H1 (cell line): ENCODE measurements at regions not wholly inside any gene's neighbourhood (a gene's known extent, or its start where the extent isn't known, plus 50 kb on each side); places are given as distances from the start of the nearest gene placed in this dataset.

Source experiments
- CTCF ChIA-PET: fragments of 300-600 bp; sonication (Branson Sonifier 250); formaldehyde crosslinking; loops from one replicate; lab custom pipeline; 2021; ENCODE audit not compliant: partially characterized antibody; lab: Charles Lee
- POLR2A ChIA-PET: fragments of 300-600 bp; sonication (Branson Sonifier 250); formaldehyde crosslinking; loops from one replicate; lab custom pipeline; 2021; ENCODE audit warnings: inconsistent platforms; ENCODE audit not compliant: partially characterized antibody; lab: Charles Lee
- DNase-seq, 2 experiments: peaks; one replicate each; pipeline versions ENCODE4 v3.0.0 to v3.0.0-alpha.2; 2010 to 2022; ENCODE audit warnings: low spot score in 2 of 2, low read depth in 1 of 2, mixed read lengths in 1 of 2
- FAIRE-seq: peaks from 2 replicates; lab custom pipeline; 2011; peaks lifted over from hg19 to GRCh38; lab: Jason Lieb, UNC
- H2AFZ ChIP-seq: 2 replicates; pipeline ENCODE4 v1.8.1; 2012; ENCODE audit warnings: low read length, inconsistent platforms
- H2AK5ac ChIP-seq: 2 replicates; pipeline ENCODE4 v1.6.1; 2013; ENCODE audit warnings: low read depth, low read length
- H2BK120ac ChIP-seq: replicated peaks from 2 replicates; pipeline ENCODE3; 2013; ENCODE audit warnings: low read depth, low read length, inconsistent platforms
- H2BK12ac ChIP-seq: 2 replicates; pipeline ENCODE4 v1.6.1; 2013; ENCODE audit warnings: low read depth, low read length
- H2BK15ac ChIP-seq: 2 replicates; pipeline ENCODE4 v1.6.1; 2013; ENCODE audit warnings: low read length
- H2BK20ac ChIP-seq: 2 replicates; pipeline ENCODE4 v1.6.1; 2013; ENCODE audit warnings: low read length
- H2BK5ac ChIP-seq: 2 replicates; pipeline ENCODE4 v1.6.1; 2013; ENCODE audit warnings: low read depth, low read length
- H3K14ac ChIP-seq: 2 replicates; pipeline ENCODE4 v1.6.1; 2013; ENCODE audit warnings: inconsistent platforms; ENCODE audit not compliant: insufficient read length
- H3K18ac ChIP-seq: 2 replicates; pipeline ENCODE4 v1.6.1; 2013; ENCODE audit warnings: low read length; ENCODE audit errors: extremely low read depth
- H3K23ac ChIP-seq: 2 replicates; pipeline ENCODE4 v1.6.1; 2013; ENCODE audit warnings: inconsistent platforms; ENCODE audit not compliant: insufficient read length
- H3K23me2 ChIP-seq: 2 replicates; pipeline ENCODE4 v1.6.1; 2013; ENCODE audit warnings: low read depth, low read length
- H3K27ac ChIP-seq: 2 replicates; pipeline ENCODE4 v1.6.1; 2011; ENCODE audit warnings: low read depth, low read length, inconsistent platforms
- H3K27me3 ChIP-seq, 4 experiments: replicated peaks in 1 of 4; 1 replicate in 1 of 4; 2 replicates in 3 of 4; pipeline versions ENCODE4 v1.6.1 to v1.8.1; 2011 to 2013; ENCODE audit warnings: low read length in 3 of 4, mild to moderate bottlenecking in 3 of 4, inconsistent platforms in 2 of 4, mixed read lengths in 2 of 4, moderate library complexity in 1 of 4; ENCODE audit not compliant: control insufficient read depth in 3 of 4, insufficient read depth in 3 of 4; ENCODE audit errors: extremely low read depth in 1 of 4
- H3K36me3 ChIP-seq, 4 experiments: 2 replicates each; pipeline versions ENCODE4 v1.6.1 to v1.8.1; 2011 to 2013; ENCODE audit warnings: mild to moderate bottlenecking in 4 of 4, low read length in 3 of 4, moderate library complexity in 2 of 4, control low read depth in 1 of 4, inconsistent platforms in 1 of 4; ENCODE audit not compliant: insufficient read depth in 4 of 4, control insufficient read depth in 2 of 4
- H3K4ac ChIP-seq: replicated peaks from 2 replicates; pipeline ENCODE3; 2013; ENCODE audit warnings: low read length, low read depth, mixed read lengths, inconsistent platforms; ENCODE audit not compliant: insufficient read length
- H3K4me1 ChIP-seq, 4 experiments: replicated peaks in 1 of 4; 1 replicate in 1 of 4; 2 replicates in 3 of 4; pipeline versions ENCODE4 v1.6.1 to v1.8.1; 2011 to 2013; ENCODE audit warnings: low read length in 3 of 4, inconsistent platforms in 2 of 4, mixed read lengths in 1 of 4; ENCODE audit not compliant: insufficient read depth in 4 of 4, control insufficient read depth in 3 of 4
- H3K4me2 ChIP-seq, 2 experiments: 2 replicates each; pipeline versions ENCODE4 v1.6.1 to v1.8.1; 2011 to 2013; ENCODE audit warnings: low read depth in 2 of 2, low read length in 2 of 2, control low read depth in 1 of 2, inconsistent platforms in 1 of 2, mild to moderate bottlenecking in 1 of 2; ENCODE audit not compliant: insufficient read depth in 1 of 2
- H3K4me3 ChIP-seq, 4 experiments: fragments of 200-600, 300-600 bp in 1 of 4; sonication (generic), shearing (Covaris generic), sonication (Bioruptor Twin) in 1 of 4; 2 replicates each; pipeline versions ENCODE4 v1.5.1 to v1.8.1; 2011 to 2016; ENCODE audit warnings: low read length in 4 of 4, low read depth in 3 of 4, control low read depth in 2 of 4, inconsistent platforms in 2 of 4, mild to moderate bottlenecking in 2 of 4, mixed read lengths in 1 of 4, moderate library complexity in 1 of 4; ENCODE audit not compliant: insufficient read depth in 2 of 4; ENCODE audit errors: extremely low read depth in 1 of 4
- H3K56ac ChIP-seq: replicated peaks from 2 replicates; pipeline ENCODE3; 2013; ENCODE audit warnings: low read depth, mild to moderate bottlenecking, mixed read lengths, low read length, inconsistent platforms; ENCODE audit not compliant: insufficient read length
- H3K79me1 ChIP-seq: 2 replicates; pipeline ENCODE4 v1.6.1; 2013; ENCODE audit warnings: low read depth, low read length, control low read depth
- H3K79me2 ChIP-seq, 2 experiments: 2 replicates each; pipeline versions ENCODE4 v1.6.1 to v1.8.1; 2012 to 2013; ENCODE audit warnings: low read length in 2 of 2, mild to moderate bottlenecking in 2 of 2, inconsistent platforms in 1 of 2; ENCODE audit not compliant: insufficient read depth in 2 of 2, control insufficient read depth in 1 of 2
- H3K9ac ChIP-seq, 4 experiments: replicated peaks in 1 of 4; 1 replicate in 1 of 4; 2 replicates in 3 of 4; pipeline versions ENCODE4 v1.6.1 to v1.8.1; 2011 to 2013; ENCODE audit warnings: low read depth in 3 of 4, low read length in 3 of 4, control low read depth in 2 of 4, mild to moderate bottlenecking in 2 of 4, moderate library complexity in 2 of 4, inconsistent platforms in 1 of 4; ENCODE audit errors: extremely low read depth in 1 of 4
- H3K9me3 ChIP-seq, 2 experiments: 2 replicates each; pipeline versions ENCODE4 v1.6.1 to v1.8.1; 2012 to 2013; ENCODE audit warnings: mild to moderate bottlenecking in 2 of 2, moderate library complexity in 2 of 2, control low read depth in 1 of 2, inconsistent platforms in 1 of 2, low read depth in 1 of 2, low read length in 1 of 2, mixed read lengths in 1 of 2; ENCODE audit not compliant: insufficient read depth in 2 of 2
- H4K20me1 ChIP-seq, 2 experiments: replicated peaks in 1 of 2; 2 replicates each; pipeline versions ENCODE3 to v1.8.1; 2011 to 2013; ENCODE audit warnings: inconsistent platforms in 2 of 2, low read length in 2 of 2, mild to moderate bottlenecking in 1 of 2; ENCODE audit not compliant: insufficient read depth in 2 of 2, control insufficient read depth in 1 of 2
- H4K5ac ChIP-seq: 2 replicates; pipeline ENCODE4 v1.6.1; 2013; ENCODE audit warnings: low read length, low read depth, mixed read lengths, inconsistent platforms; ENCODE audit not compliant: insufficient read length
- H4K8ac ChIP-seq: 2 replicates; pipeline ENCODE4 v1.8.0; 2013; ENCODE audit warnings: mild to moderate bottlenecking, moderate library complexity, low read length, inconsistent platforms; ENCODE audit not compliant: insufficient read depth; ENCODE audit errors: extremely low read depth
- H4K91ac ChIP-seq: replicated peaks from 2 replicates; pipeline ENCODE3; 2013; ENCODE audit warnings: low read length, mixed read lengths, inconsistent platforms; ENCODE audit not compliant: insufficient read length
- ASH2L ChIP-seq: fragments of 200-600, 300-600 bp; sonication (generic); IDR thresholded peaks from one replicate; pipeline ENCODE4 v1.7.1; 2017; ENCODE audit warnings: low read length
- BCL11A ChIP-seq, 2 experiments: IDR thresholded peaks; one replicate each; pipeline ENCODE4 v1.6.1; 2011; ENCODE audit warnings: low read depth in 2 of 2, low read length in 2 of 2, mild to moderate bottlenecking in 2 of 2
- CBX8 ChIP-seq: fragments of 300-800, 300-1000 bp; sonication (generic); IDR thresholded peaks from 2 replicates; pipeline ENCODE4 v1.7.1; 2016; ENCODE audit warnings: low read depth, low read length, borderline replicate concordance
- CHD1 ChIP-seq: IDR thresholded peaks from 2 replicates; pipeline ENCODE4 v1.6.1; 2012; ENCODE audit warnings: low read depth, low read length, improper control_type of control experiment
- EGR1 ChIP-seq: IDR thresholded peaks from 2 replicates; pipeline ENCODE4 v1.6.1; 2011; ENCODE audit warnings: low read depth, low read length, borderline replicate concordance
- EZH2 ChIP-seq: fragments of 200-600 bp; sonication (generic); IDR thresholded peaks from 2 replicates; pipeline ENCODE4 v1.7.1; 2012; ENCODE audit warnings: low read depth, mild to moderate bottlenecking, moderate library complexity, low read length, inconsistent platforms; ENCODE audit not compliant: severe bottlenecking
- HDAC2 ChIP-seq, 2 experiments: fragments of 300-600 bp in 1 of 2; sonication (generic) in 1 of 2; IDR thresholded peaks; 2 replicates each; pipeline ENCODE4 v1.6.1; 2011 to 2012; ENCODE audit warnings: low read depth in 2 of 2, low read length in 2 of 2, mild to moderate bottlenecking in 2 of 2, moderate library complexity in 2 of 2, borderline replicate concordance in 1 of 2, inconsistent platforms in 1 of 2
- MAFK ChIP-seq: IDR thresholded peaks from 2 replicates; pipeline ENCODE4 v1.6.1; 2012; ENCODE audit warnings: low read depth, mild to moderate bottlenecking, improper control_type of control experiment, low read length
- POLR2AphosphoS5 ChIP-seq: IDR thresholded peaks from 2 replicates; pipeline ENCODE4 v1.6.1; 2011; ENCODE audit warnings: low read depth, low read length
- RNF2 ChIP-seq: fragments of 200-900, 300-1000 bp; sonication (generic); IDR thresholded peaks from 2 replicates; pipeline ENCODE4 v1.7.1; 2016; ENCODE audit warnings: borderline replicate concordance, low read depth, mild to moderate bottlenecking, antibody characterized with exemption, low read length; ENCODE audit not compliant: poor library complexity, severe bottlenecking; ENCODE audit errors: missing control alignments
- SRF ChIP-seq: IDR thresholded peaks from 2 replicates; pipeline ENCODE4 v1.6.1; 2011; ENCODE audit warnings: mild to moderate bottlenecking, low read depth, low read length, moderate library complexity
- TAF1 ChIP-seq: IDR thresholded peaks from 2 replicates; pipeline ENCODE4 v1.6.1; 2011; ENCODE audit warnings: mild to moderate bottlenecking, low read depth, low read length
- TCF12 ChIP-seq: IDR thresholded peaks from 2 replicates; pipeline ENCODE4 v1.6.1; 2011; ENCODE audit warnings: low read depth, mild to moderate bottlenecking, low read length
- USF2 ChIP-seq: IDR thresholded peaks from 2 replicates; pipeline ENCODE4 v1.6.1; 2011; ENCODE audit warnings: low read length, improper control_type of control experiment
- WGBS, 2 experiments: shearing (Covaris generic) in 1 of 2; methylation state at CpG; one replicate each; pipeline versions ENCODE4 v1.1.6 to v1.1.7; 2013 to 2015; ENCODE audit warnings: low lambda C conversion rate in 2 of 2, mixed read lengths in 2 of 2, inconsistent platforms in 1 of 2, low coverage in 1 of 2, missing lambda C conversion rate in 1 of 2; ENCODE audit not compliant: insufficient replicate concordance in 2 of 2, insufficient coverage in 1 of 2, insufficient read length in 1 of 2; ENCODE audit errors: extremely low coverage in 1 of 2, missing lambda C conversion rate in 1 of 2; 5-methylcytosine and 5-hydroxymethylcytosine counted together

- Histone ChIP-seq H2AFZ (no peak overlapping the region), H3K9me3 (no peaks in the 10 kb centered on the region), H4K20me1 (no peaks in the 10 kb centered on the region), H2BK120ac (no peak overlapping the region), H3K79me1 (no peaks in the 10 kb centered on the region), H4K5ac (no peak overlapping the region), H3K36me3 (no peaks in the 10 kb centered on the region), H3K27ac (no peak overlapping the region), H2AK5ac (no peak overlapping the region), H4K8ac (no peak overlapping the region), H3K4ac (no peak overlapping the region), H2BK15ac (no peak overlapping the region), H2BK5ac (no peak overlapping the region), H3K4me3 (no peak overlapping the region), H3K27me3 (no peaks in the 10 kb centered on the region), H2BK20ac (no peak overlapping the region), H3K23me2 (no peaks in the 10 kb centered on the region), H3K56ac (no peak overlapping the region), H3K14ac (no peak overlapping the region), H3K9ac (no peak overlapping the region), H4K91ac (no peak overlapping the region), H2BK12ac (no peak overlapping the region), H3K79me2 (no peaks in the 10 kb centered on the region), H3K18ac (no peak overlapping the region), H3K4me1 (no peaks in the 10 kb centered on the region), H3K23ac (no peak overlapping the region), H3K4me2 (no peak overlapping the region)
- 94% methylated on average over 3 of the region's 3 CpGs; no CpG with 5 or more reads in 1 of the 2 experiments for WGBS, 2 experiments
- CTCF ChIA-PET = interaction anchor here (1.7 kb wide), 1 partner anchor 25 kb away, joined by 4 read pairs; no protein-coding TSS in a partner anchor
- DNase-seq (no peak), FAIRE-seq (no peak)
- POLR2A ChIA-PET = no interaction called here
- TF ChIP-seq MAFK = no peak
- no peak for TF ChIP-seq USF2
- no peak for TF ChIP-seq RNF2
- no peak for TF ChIP-seq POLR2AphosphoS5
- TF ChIP-seq SRF = no peak
- no peak for TF ChIP-seq BCL11A (IDR thresholded peaks at IDR 0.05; ENCODE audit: low read depth in 2 of 2, low read length in 2 of 2)
- no peak for TF ChIP-seq TAF1
- TF ChIP-seq EZH2 = no peak
- no peak for TF ChIP-seq EGR1
- no peak for TF ChIP-seq HDAC2 (IDR thresholded peaks at IDR 0.05; ENCODE audit: borderline replicate concordance in 1 of 2, low read depth in 2 of 2, low read length in 2 of 2)
- no peak for TF ChIP-seq CHD1
- TF ChIP-seq TCF12 = no peak
- no peak for TF ChIP-seq ASH2L
- TF ChIP-seq CBX8 = no peak
These were observed 495.7 kb downstream of the GALC start for GRCh38 chr14:87497301-87497700.
